Keratinocyte (primary cell): ENCODE measurements at regions not wholly inside any gene's neighbourhood (a gene's known extent, or its start where the extent isn't known, plus 50 kb on each side); places are given as distances from the start of the nearest gene placed in this dataset.

Experiments used
- EZH2 ChIP-seq: IDR thresholded peaks from one replicate; pipeline ENCODE4 v1.6.1; 2012; ENCODE audit warnings: inconsistent platforms, mild to moderate bottlenecking, low read length, moderate library complexity
- TF ChIP-seq, protein P1 (sequence below), 3 experiments: IDR thresholded peaks in 1 of 3; conservative IDR thresholded peaks in 1 of 3; optimal IDR thresholded peaks in 1 of 3; 2 replicates in 2 of 3; 3 replicates in 1 of 3; pipeline versions ENCODE3 to v1.5.1; 2011; ENCODE audit warnings: low read length in 3 of 3, mild to moderate bottlenecking in 3 of 3, moderate library complexity in 2 of 3, control low read depth in 1 of 3, inconsistent platforms in 1 of 3; ENCODE audit not compliant: insufficient read depth in 2 of 3; ENCODE audit errors: extremely low read depth in 1 of 3

DNA sequence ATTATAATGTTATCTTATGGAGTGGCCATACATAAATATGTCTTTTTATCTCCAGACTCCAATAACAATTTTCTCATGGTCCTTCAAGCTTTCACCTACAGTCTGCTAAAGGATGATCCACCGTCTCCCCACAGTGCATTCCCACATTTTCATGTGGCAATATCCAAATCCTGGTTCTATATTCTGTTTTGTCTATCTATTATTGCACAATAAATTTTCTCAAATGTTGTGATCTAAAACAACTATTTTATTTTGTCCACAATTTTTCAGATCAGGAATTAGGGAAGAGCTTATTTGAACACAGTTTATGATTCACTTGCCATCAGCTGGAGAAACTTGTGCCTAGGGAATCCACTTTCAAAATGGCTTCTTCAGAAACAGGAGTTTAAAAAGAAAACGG is 614.4 kb upstream of the TMEFF2 start:
- TF ChIP-seq, protein P1, sequence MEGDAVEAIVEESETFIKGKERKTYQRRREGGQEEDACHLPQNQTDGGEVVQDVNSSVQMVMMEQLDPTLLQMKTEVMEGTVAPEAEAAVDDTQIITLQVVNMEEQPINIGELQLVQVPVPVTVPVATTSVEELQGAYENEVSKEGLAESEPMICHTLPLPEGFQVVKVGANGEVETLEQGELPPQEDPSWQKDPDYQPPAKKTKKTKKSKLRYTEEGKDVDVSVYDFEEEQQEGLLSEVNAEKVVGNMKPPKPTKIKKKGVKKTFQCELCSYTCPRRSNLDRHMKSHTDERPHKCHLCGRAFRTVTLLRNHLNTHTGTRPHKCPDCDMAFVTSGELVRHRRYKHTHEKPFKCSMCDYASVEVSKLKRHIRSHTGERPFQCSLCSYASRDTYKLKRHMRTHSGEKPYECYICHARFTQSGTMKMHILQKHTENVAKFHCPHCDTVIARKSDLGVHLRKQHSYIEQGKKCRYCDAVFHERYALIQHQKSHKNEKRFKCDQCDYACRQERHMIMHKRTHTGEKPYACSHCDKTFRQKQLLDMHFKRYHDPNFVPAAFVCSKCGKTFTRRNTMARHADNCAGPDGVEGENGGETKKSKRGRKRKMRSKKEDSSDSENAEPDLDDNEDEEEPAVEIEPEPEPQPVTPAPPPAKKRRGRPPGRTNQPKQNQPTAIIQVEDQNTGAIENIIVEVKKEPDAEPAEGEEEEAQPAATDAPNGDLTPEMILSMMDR (optimal IDR thresholded peaks at IDR 0.05 in 1 of 3, IDR thresholded peaks at IDR 0.05 in 1 of 3, conservative IDR thresholded peaks at IDR 0.05 in 1 of 3; ENCODE audit: extremely low read depth in 1 of 3, insufficient read depth in 2 of 3, low read length in 3 of 3), result no peak
- TF ChIP-seq EZH2, result no peak
